DOHH2 (cell line): ENCODE measurements at regions not wholly inside any gene's neighbourhood (a gene's known extent, or its start where the extent isn't known, plus 50 kb on each side); places are given as distances from the start of the nearest gene placed in this dataset.

ENCODE experiments used
- H3F3A ChIP-seq: fragments of 200-600 bp; sonication (generic), shearing (Covaris generic); 2 replicates; pipeline ENCODE4 v1.6.0; 2016; ENCODE audit warnings: antibody characterized with exemption, mild to moderate bottlenecking; ENCODE audit not compliant: control insufficient read depth, insufficient read depth
- H3K27ac ChIP-seq: fragments of 200-600 bp; sonication (generic); 2 replicates; pipeline ENCODE4 v1.5.1; 2014; ENCODE audit warnings: low read depth, mild to moderate bottlenecking, low read length, moderate library complexity
- H3K27me3 ChIP-seq: fragments of 200-600 bp; sonication (generic); 2 replicates; pipeline ENCODE4 v1.6.1; 2014; ENCODE audit warnings: mild to moderate bottlenecking, low read length, mixed read lengths; ENCODE audit not compliant: control insufficient read depth
- H3K36me3 ChIP-seq: fragments of 200-600 bp; sonication (generic); 2 replicates; pipeline ENCODE4 v1.6.1; 2014; ENCODE audit warnings: mild to moderate bottlenecking, low read length, moderate library complexity, mixed read lengths; ENCODE audit not compliant: control insufficient read depth
- H3K4me1 ChIP-seq: fragments of 200-600 bp; sonication (generic); 2 replicates; pipeline ENCODE4 v1.6.1; 2014; ENCODE audit warnings: mild to moderate bottlenecking, low read length, mixed read lengths; ENCODE audit not compliant: control insufficient read depth
- H3K4me2 ChIP-seq: fragments of 200-600 bp; sonication (generic); 2 replicates; pipeline ENCODE4 v1.6.0; 2014; ENCODE audit warnings: mild to moderate bottlenecking, low read length, moderate library complexity
- H3K4me3 ChIP-seq: fragments of 200-600 bp; sonication (generic); 2 replicates; pipeline ENCODE4 v1.5.1; 2014; ENCODE audit warnings: mild to moderate bottlenecking, low read length, mixed read lengths
- H3K79me2 ChIP-seq: fragments of 200-600 bp; sonication (generic); 2 replicates; pipeline ENCODE4 v1.6.1; 2014; ENCODE audit warnings: mild to moderate bottlenecking, low read length, mixed read lengths; ENCODE audit not compliant: control insufficient read depth
- H3K9me2 ChIP-seq: fragments of 200-600 bp; sonication (generic); replicated peaks from 2 replicates; pipeline ENCODE4 v1.6.1; 2014; ENCODE audit warnings: mild to moderate bottlenecking, low read length, mixed read lengths; ENCODE audit not compliant: control insufficient read depth
- H3K9me3 ChIP-seq: fragments of 200-600 bp; sonication (generic); 2 replicates; pipeline ENCODE4 v1.6.1; 2014; ENCODE audit warnings: antibody characterized with exemption, low read length, mixed read lengths; ENCODE audit not compliant: control insufficient read depth, insufficient read depth
- H4K20me1 ChIP-seq: fragments of 200-600 bp; sonication (generic); 2 replicates; pipeline ENCODE4 v1.6.0; 2014; ENCODE audit warnings: low read depth, mild to moderate bottlenecking, antibody characterized with exemption, low read length, moderate library complexity; ENCODE audit not compliant: control insufficient read depth, insufficient read depth
- CTCF ChIP-seq: fragments of 200-600 bp; sonication (generic); IDR thresholded peaks from one replicate; pipeline ENCODE4 v1.5.1; 2014; ENCODE audit warnings: antibody characterized with exemption, mild to moderate bottlenecking, low read depth, low read length; ENCODE audit not compliant: poor library complexity, severe bottlenecking
- EZH2phosphoT487 ChIP-seq: fragments of 200-600 bp; sonication (generic); IDR thresholded peaks from 2 replicates; pipeline ENCODE4 v1.6.1; 2017; ENCODE audit warnings: borderline replicate concordance, mild to moderate bottlenecking, antibody characterized with exemption, low read length, moderate library complexity, mixed read lengths

- Histone ChIP-seq H3K4me1 (no peaks in the 10 kb centered on the region), H3K4me3 (no peak overlapping the region), H3K9me2 (no peaks in the 10 kb centered on the region), H3K27ac (no peak overlapping the region), H3K9me3 (no peaks in the 10 kb centered on the region; the same call in 1 of the 2 replicates), H3K27me3 (no peaks in the 10 kb centered on the region), H3K79me2 (no peaks in the 10 kb centered on the region), H3K36me3 (no peaks in the 10 kb centered on the region), H4K20me1 (no peaks in the 10 kb centered on the region), H3K4me2 (no peak overlapping the region), H3F3A (no peaks in the 10 kb centered on the region)
- TF ChIP-seq CTCF (no peak), EZH2phosphoT487 (no peak)
Measured at GRCh38 chr7:53387515-53387914, 352.1 kb downstream of the POM121L12 start.

GRCh38 chr7:53397911-53398310, 362.5 kb downstream of the POM121L12 start:
- Histone ChIP-seq H3K9me3 (no peaks in the 10 kb centered on the region), H4K20me1 (no peaks in the 10 kb centered on the region), H3K9me2 (no peaks in the 10 kb centered on the region), H3K79me2 (no peaks in the 10 kb centered on the region), H3K36me3 (no peaks in the 10 kb centered on the region), H3K27ac (no peak overlapping the region), H3K4me2 (no peak overlapping the region), H3K4me3 (no peak overlapping the region), H3K27me3 (no peaks in the 10 kb centered on the region), H3F3A (no peaks in the 10 kb centered on the region), H3K4me1 (no peaks in the 10 kb centered on the region)
- TF ChIP-seq CTCF (no peak), EZH2phosphoT487 (no peak)

- Histone ChIP-seq H3K4me1 (no peaks in the 10 kb centered on the region), H3K36me3 (no peaks in the 10 kb centered on the region), H3K9me3 (no peaks in the 10 kb centered on the region), H3K4me2 (no peak overlapping the region), H3K27me3 (no peaks in the 10 kb centered on the region), H3F3A (no peaks in the 10 kb centered on the region), H3K79me2 (no peaks in the 10 kb centered on the region), H3K4me3 (no peak overlapping the region), H3K9me2 (no peaks in the 10 kb centered on the region), H4K20me1 (no peaks in the 10 kb centered on the region), H3K27ac (no peak overlapping the region)
- TF ChIP-seq EZH2phosphoT487 (no peak), CTCF (no peak)
Measured at GRCh38 chr7:53398566-53398965, 363.1 kb downstream of the POM121L12 start.

- H3K36me3 ChIP-seq: no peaks in the 10 kb centered on the region
- H3K9me2 ChIP-seq: no peaks in the 10 kb centered on the region
- TF ChIP-seq EZH2phosphoT487: no peak
- no peak for TF ChIP-seq CTCF
Measured at GRCh38 chr7:53413021-53413420, 377.6 kb downstream of the POM121L12 start.

More at GRCh38 chr7:53413021-53413420, 377.6 kb downstream of the POM121L12 start:
- Histone ChIP-seq H3K79me2 (no peaks in the 10 kb centered on the region), H3K9me3 (no peaks in the 10 kb centered on the region), H4K20me1 (no peaks in the 10 kb centered on the region), H3K4me2 (no peak overlapping the region), H3K4me1 (no peaks in the 10 kb centered on the region), H3F3A (no peaks in the 10 kb centered on the region), H3K27ac (no peak overlapping the region), H3K4me3 (no peak overlapping the region), H3K27me3 (no peaks in the 10 kb centered on the region)
